ENCODE measurements at regions not wholly inside any gene's neighbourhood (a gene's known extent, or its start where the extent isn't known, plus 50 kb on each side); places are given as distances from the start of the nearest gene placed in this dataset.

GRCh38 chr9:89941875-89942274 lies 337.1 kb downstream of the GADD45G start:
- TF ChIP-seq EZH2phosphoT487 (IDR thresholded peaks at IDR 0.05; ENCODE audit: low read depth, severe bottlenecking, unreplicated experiment) (no peak), EZH2 (IDR thresholded peaks at IDR 0.05; ENCODE audit: borderline replicate concordance) (no peak), CTCF (IDR thresholded peaks at IDR 0.05; ENCODE audit: poor library complexity) (no peak)

Data from hepatocyte (in vitro differentiated cells).